ENCODE measurements at regions not wholly inside any gene's neighbourhood (a gene's known extent, or its start where the extent isn't known, plus 50 kb on each side); places are given as distances from the start of the nearest gene placed in this dataset.

- TF ChIP-seq, protein P1, sequence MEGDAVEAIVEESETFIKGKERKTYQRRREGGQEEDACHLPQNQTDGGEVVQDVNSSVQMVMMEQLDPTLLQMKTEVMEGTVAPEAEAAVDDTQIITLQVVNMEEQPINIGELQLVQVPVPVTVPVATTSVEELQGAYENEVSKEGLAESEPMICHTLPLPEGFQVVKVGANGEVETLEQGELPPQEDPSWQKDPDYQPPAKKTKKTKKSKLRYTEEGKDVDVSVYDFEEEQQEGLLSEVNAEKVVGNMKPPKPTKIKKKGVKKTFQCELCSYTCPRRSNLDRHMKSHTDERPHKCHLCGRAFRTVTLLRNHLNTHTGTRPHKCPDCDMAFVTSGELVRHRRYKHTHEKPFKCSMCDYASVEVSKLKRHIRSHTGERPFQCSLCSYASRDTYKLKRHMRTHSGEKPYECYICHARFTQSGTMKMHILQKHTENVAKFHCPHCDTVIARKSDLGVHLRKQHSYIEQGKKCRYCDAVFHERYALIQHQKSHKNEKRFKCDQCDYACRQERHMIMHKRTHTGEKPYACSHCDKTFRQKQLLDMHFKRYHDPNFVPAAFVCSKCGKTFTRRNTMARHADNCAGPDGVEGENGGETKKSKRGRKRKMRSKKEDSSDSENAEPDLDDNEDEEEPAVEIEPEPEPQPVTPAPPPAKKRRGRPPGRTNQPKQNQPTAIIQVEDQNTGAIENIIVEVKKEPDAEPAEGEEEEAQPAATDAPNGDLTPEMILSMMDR (conservative IDR thresholded peaks at IDR 0.05): no peak
- H3K27ac ChIP-seq: no peak overlapping the region
Measured at GRCh38 chr1:87686671-87687070, 358.0 kb downstream of the LMO4 start.

- H3K27ac ChIP-seq: no peak overlapping the region
- TF ChIP-seq, protein P1 (conservative IDR thresholded peaks at IDR 0.05): no peak
Measured at GRCh38 chr1:87688136-87688535, 359.5 kb downstream of the LMO4 start.

DNA sequence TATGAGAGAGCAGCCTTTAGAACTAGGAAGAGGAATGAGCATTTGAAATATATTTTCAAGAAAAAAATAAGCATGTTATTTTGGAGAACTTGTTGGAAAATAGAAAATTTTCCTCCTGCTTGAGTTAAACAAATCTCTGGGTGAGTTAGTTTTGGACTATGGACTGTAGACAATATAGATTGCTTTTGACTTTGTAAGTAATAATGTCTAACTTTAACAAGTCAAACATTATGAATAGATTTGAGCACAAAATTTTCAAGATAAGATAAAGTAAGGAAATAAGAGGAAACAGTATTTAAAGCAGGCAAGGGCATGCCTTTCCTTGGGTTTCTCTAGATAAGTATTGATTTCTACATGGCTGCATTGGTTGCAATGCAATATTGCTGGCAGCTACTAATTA is 360.8 kb downstream of the LMO4 start:
- TF ChIP-seq, protein P1 (conservative IDR thresholded peaks at IDR 0.05): no peak
- H3K27ac ChIP-seq: no peak overlapping the region

GRCh38 chr1:87696483-87696882 is 367.8 kb downstream of the LMO4 start:
- TF ChIP-seq, protein P1 (conservative IDR thresholded peaks at IDR 0.05): no peak

DNA sequence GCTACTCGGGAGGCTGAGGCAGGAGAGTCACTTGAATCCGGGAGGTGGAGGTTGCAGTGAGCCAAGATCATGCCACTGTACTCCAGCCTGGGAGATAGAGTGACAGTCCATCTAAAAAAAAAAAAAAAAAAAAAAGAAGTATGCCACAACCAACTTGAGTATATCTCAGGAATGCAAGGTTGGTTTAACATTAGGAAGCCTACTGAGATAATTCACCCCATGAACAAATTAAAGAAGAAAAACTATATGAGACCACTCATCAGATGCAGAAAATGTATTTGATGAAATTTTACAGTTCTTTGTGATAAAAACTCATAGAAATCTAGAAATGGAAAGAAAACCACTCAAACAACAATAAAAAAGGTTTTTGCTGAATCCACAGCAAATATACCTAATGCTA is 373.8 kb downstream of the LMO4 start:
- H3K27ac ChIP-seq: no peak overlapping the region
- TF ChIP-seq, protein P1 (conservative IDR thresholded peaks at IDR 0.05): no peak

More at GRCh38 chr1:87696483-87696882, 367.8 kb downstream of the LMO4 start:
- no peak overlapping the region for H3K27ac ChIP-seq

GRCh38 chr1:87705233-87705632 is 376.6 kb downstream of the LMO4 start:
- TF ChIP-seq, protein P1 (conservative IDR thresholded peaks at IDR 0.05): no peak
- no peak overlapping the region for H3K27ac ChIP-seq

DNA sequence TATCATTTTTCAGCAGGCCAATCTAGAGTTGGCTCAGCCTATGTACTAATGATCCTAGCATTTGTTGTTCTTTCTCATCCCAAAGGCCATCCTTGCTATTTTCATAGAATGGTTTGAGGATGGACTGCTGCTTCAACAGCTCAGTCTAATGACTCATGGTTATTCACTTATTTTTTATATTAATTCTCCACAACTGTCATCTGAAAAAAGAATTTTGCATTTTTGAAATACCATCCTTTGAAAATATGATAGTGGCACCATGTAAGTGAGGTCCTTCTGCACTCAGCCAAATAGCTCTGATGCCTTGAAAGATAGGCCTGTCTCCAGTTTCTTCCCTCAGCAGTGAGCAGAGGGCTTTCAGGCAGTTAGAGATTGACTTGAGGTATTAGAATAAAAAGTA is 377.5 kb downstream of the LMO4 start:
- H3K27ac ChIP-seq: no peak overlapping the region
- TF ChIP-seq, protein P1 (conservative IDR thresholded peaks at IDR 0.05): no peak
